ENCODE measurements at regions not wholly inside any gene's neighbourhood (a gene's known extent, or its start where the extent isn't known, plus 50 kb on each side); places are given as distances from the start of the nearest gene placed in this dataset.

- TF ChIP-seq, protein P1, sequence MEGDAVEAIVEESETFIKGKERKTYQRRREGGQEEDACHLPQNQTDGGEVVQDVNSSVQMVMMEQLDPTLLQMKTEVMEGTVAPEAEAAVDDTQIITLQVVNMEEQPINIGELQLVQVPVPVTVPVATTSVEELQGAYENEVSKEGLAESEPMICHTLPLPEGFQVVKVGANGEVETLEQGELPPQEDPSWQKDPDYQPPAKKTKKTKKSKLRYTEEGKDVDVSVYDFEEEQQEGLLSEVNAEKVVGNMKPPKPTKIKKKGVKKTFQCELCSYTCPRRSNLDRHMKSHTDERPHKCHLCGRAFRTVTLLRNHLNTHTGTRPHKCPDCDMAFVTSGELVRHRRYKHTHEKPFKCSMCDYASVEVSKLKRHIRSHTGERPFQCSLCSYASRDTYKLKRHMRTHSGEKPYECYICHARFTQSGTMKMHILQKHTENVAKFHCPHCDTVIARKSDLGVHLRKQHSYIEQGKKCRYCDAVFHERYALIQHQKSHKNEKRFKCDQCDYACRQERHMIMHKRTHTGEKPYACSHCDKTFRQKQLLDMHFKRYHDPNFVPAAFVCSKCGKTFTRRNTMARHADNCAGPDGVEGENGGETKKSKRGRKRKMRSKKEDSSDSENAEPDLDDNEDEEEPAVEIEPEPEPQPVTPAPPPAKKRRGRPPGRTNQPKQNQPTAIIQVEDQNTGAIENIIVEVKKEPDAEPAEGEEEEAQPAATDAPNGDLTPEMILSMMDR (conservative IDR thresholded peaks at IDR 0.05), result no peak
- TF ChIP-seq ZFX (IDR thresholded peaks at IDR 0.05), result no peak
Measured at GRCh38 chr6:87925373-87926060, 122.1 kb upstream of the SPACA1 start.
